ENCODE measurements at regions not wholly inside any gene's neighbourhood (a gene's known extent, or its start where the extent isn't known, plus 50 kb on each side); places are given as distances from the start of the nearest gene placed in this dataset.

- no peaks in the 10 kb centered on the region for H3F3A ChIP-seq (ENCODE audit: insufficient read depth, low read length)
- no peak overlapping the region for H3K27ac ChIP-seq (ENCODE audit: low read length)
- no peaks in the 10 kb centered on the region for H3K4me1 ChIP-seq (ENCODE audit: low read length)
- no peak overlapping the region for H3K4me2 ChIP-seq (ENCODE audit: low read depth, low read length)
- no peaks in the 10 kb centered on the region for H3K36me3 ChIP-seq (replicated peaks; ENCODE audit: insufficient read depth, low read length)
- no peak for DNase-seq
- H3K79me2 ChIP-seq (ENCODE audit: low read length) = no peaks in the 10 kb centered on the region
- H2AFZ ChIP-seq (ENCODE audit: low read length) = no peak overlapping the region
- no peaks in the 10 kb centered on the region for H3K9me2 ChIP-seq (replicated peaks; ENCODE audit: insufficient read depth, low read length)
- no peak overlapping the region for H3K4me3 ChIP-seq (ENCODE audit: low read length)
- no peaks in the 10 kb centered on the region for H3K9me3 ChIP-seq (replicated peaks; ENCODE audit: insufficient read depth, low read length)
- no peak for TF ChIP-seq EZH2phosphoT487 (IDR thresholded peaks at IDR 0.05; ENCODE audit: low read length)
- no peak for TF ChIP-seq CTCF (IDR thresholded peaks at IDR 0.05; ENCODE audit: low read length)
- no peak for TF ChIP-seq EZH2 (optimal IDR thresholded peaks at IDR 0.05; ENCODE audit: low read depth, low read length)
- H3K27me3 ChIP-seq (replicated peaks; ENCODE audit: insufficient read depth, low read length) = no peaks in the 10 kb centered on the region
- H4K20me1 ChIP-seq (ENCODE audit: insufficient read depth, low read length) = no peaks in the 10 kb centered on the region
- no peak overlapping the region for H3K9ac ChIP-seq (ENCODE audit: low read length)
Measured at GRCh38 chr10:44083719-44084400, 301.0 kb downstream of the CXCL12 start.

GRCh38 chr10:44071479-44071878, 313.4 kb downstream of the CXCL12 start:
- Histone ChIP-seq H3K4me3 (ENCODE audit: low read length) (no peak overlapping the region), H3F3A (ENCODE audit: insufficient read depth, low read length) (no peaks in the 10 kb centered on the region), H4K20me1 (ENCODE audit: insufficient read depth, low read length) (no peaks in the 10 kb centered on the region), H3K27ac (ENCODE audit: low read length) (no peak overlapping the region), H3K4me1 (ENCODE audit: low read length) (no peaks in the 10 kb centered on the region), H3K36me3 (replicated peaks; ENCODE audit: insufficient read depth, low read length) (no peaks in the 10 kb centered on the region), H2AFZ (ENCODE audit: low read length) (no peak overlapping the region), H3K4me2 (ENCODE audit: low read depth, low read length) (no peak overlapping the region), H3K9me3 (replicated peaks; ENCODE audit: insufficient read depth, low read length) (no peaks in the 10 kb centered on the region), H3K27me3 (replicated peaks; ENCODE audit: insufficient read depth, low read length) (no peaks in the 10 kb centered on the region), H3K9me2 (replicated peaks; ENCODE audit: insufficient read depth, low read length) (no peaks in the 10 kb centered on the region), H3K79me2 (ENCODE audit: low read length) (no peaks in the 10 kb centered on the region), H3K9ac (ENCODE audit: low read length) (no peak overlapping the region)
- no peak for DNase-seq
- TF ChIP-seq EZH2 (optimal IDR thresholded peaks at IDR 0.05; ENCODE audit: low read depth, low read length) (no peak), EZH2phosphoT487 (IDR thresholded peaks at IDR 0.05; ENCODE audit: low read length) (no peak), CTCF (IDR thresholded peaks at IDR 0.05; ENCODE audit: low read length) (no peak)

GRCh38 chr10:44070282-44070681, 314.6 kb downstream of the CXCL12 start:
- Histone ChIP-seq H3K9me3 (replicated peaks; ENCODE audit: insufficient read depth, low read length) (no peaks in the 10 kb centered on the region), H3K4me2 (ENCODE audit: low read depth, low read length) (no peak overlapping the region), H3F3A (ENCODE audit: insufficient read depth, low read length) (no peaks in the 10 kb centered on the region), H2AFZ (ENCODE audit: low read length) (no peak overlapping the region), H3K9ac (ENCODE audit: low read length) (no peak overlapping the region), H3K27ac (ENCODE audit: low read length) (no peak overlapping the region), H3K4me1 (ENCODE audit: low read length) (no peaks in the 10 kb centered on the region), H3K79me2 (ENCODE audit: low read length) (no peaks in the 10 kb centered on the region), H3K4me3 (ENCODE audit: low read length) (no peak overlapping the region), H4K20me1 (ENCODE audit: insufficient read depth, low read length) (no peaks in the 10 kb centered on the region), H3K36me3 (replicated peaks; ENCODE audit: insufficient read depth, low read length) (no peaks in the 10 kb centered on the region), H3K27me3 (replicated peaks; ENCODE audit: insufficient read depth, low read length) (no peaks in the 10 kb centered on the region), H3K9me2 (replicated peaks; ENCODE audit: insufficient read depth, low read length) (no peaks in the 10 kb centered on the region)
- no peak for DNase-seq
- TF ChIP-seq EZH2 (optimal IDR thresholded peaks at IDR 0.05; ENCODE audit: low read depth, low read length) (no peak), EZH2phosphoT487 (IDR thresholded peaks at IDR 0.05; ENCODE audit: low read length) (no peak), CTCF (IDR thresholded peaks at IDR 0.05; ENCODE audit: low read length) (no peak)
